HEK293 (cell line): ENCODE measurements at regions not wholly inside any gene's neighbourhood (a gene's known extent, or its start where the extent isn't known, plus 50 kb on each side); places are given as distances from the start of the nearest gene placed in this dataset.

Experiments used
- CTCF ChIP-seq: fragments of 450-650 bp; formaldehyde crosslinking; IDR thresholded peaks from 2 replicates; pipeline ENCODE4 v1.5.1; 2016; ENCODE audit warnings: missing biosample characterization, missing genetic modification characterization
- KLF10 ChIP-seq: fragments of 450-650 bp; IDR thresholded peaks from 2 replicates; pipeline ENCODE4 v1.5.1; 2018; ENCODE audit warnings: missing biosample characterization, mild to moderate bottlenecking, missing genetic modification characterization
- PRDM10 ChIP-seq: fragments of 450-650 bp; formaldehyde crosslinking; IDR thresholded peaks from 2 replicates; pipeline ENCODE4 v1.5.1; 2016; ENCODE audit warnings: missing biosample characterization, missing genetic modification characterization
- TCF7L2 ChIP-seq: IDR thresholded peaks from 2 replicates; pipeline ENCODE4 v1.6.1; 2011; ENCODE audit warnings: low read depth, mild to moderate bottlenecking, inconsistent platforms, low read length, moderate library complexity, borderline replicate concordance
- YY1 ChIP-seq: fragments of 450-650 bp; formaldehyde crosslinking; IDR thresholded peaks from 2 replicates; pipeline ENCODE4 v1.5.1; 2018; ENCODE audit warnings: missing biosample characterization, missing genetic modification characterization
- ZBTB21 ChIP-seq: fragments of 450-650 bp; formaldehyde crosslinking; IDR thresholded peaks from 2 replicates; pipeline ENCODE4 v1.5.1; 2017; ENCODE audit warnings: missing biosample characterization, missing genetic modification characterization
- ZFP41 ChIP-seq: fragments of 450-650 bp; formaldehyde crosslinking; IDR thresholded peaks from 2 replicates; pipeline ENCODE4 v1.5.1; 2016; ENCODE audit warnings: missing biosample characterization, missing genetic modification characterization, borderline replicate concordance
- ZNF112 ChIP-seq: fragments of 450-650 bp; formaldehyde crosslinking; IDR thresholded peaks from 2 replicates; pipeline ENCODE4 v1.5.0; 2017; ENCODE audit warnings: missing biosample characterization, missing genetic modification characterization
- ZNF114 ChIP-seq: fragments of 450-650 bp; formaldehyde crosslinking; IDR thresholded peaks from 2 replicates; pipeline ENCODE4 v1.5.0; 2017; ENCODE audit warnings: missing biosample characterization, missing genetic modification characterization
- ZNF133 ChIP-seq: fragments of 450-650 bp; formaldehyde crosslinking; IDR thresholded peaks from 2 replicates; pipeline ENCODE4 v1.5.1; 2016; ENCODE audit warnings: missing biosample characterization, missing genetic modification characterization
- ZNF488 ChIP-seq: fragments of 450-650 bp; formaldehyde crosslinking; IDR thresholded peaks from 2 replicates; pipeline ENCODE4 v1.5.1; 2016; ENCODE audit warnings: missing biosample characterization, missing genetic modification characterization
- ZNF776 ChIP-seq: fragments of 450-650 bp; formaldehyde crosslinking; IDR thresholded peaks from 2 replicates; pipeline ENCODE4 v1.5.0; 2017; ENCODE audit warnings: missing biosample characterization, missing genetic modification characterization, borderline replicate concordance
- ZSCAN16 ChIP-seq: fragments of 450-650 bp; formaldehyde crosslinking; IDR thresholded peaks from 2 replicates; pipeline ENCODE4 v1.5.1; 2016; ENCODE audit warnings: missing biosample characterization, missing genetic modification characterization

- TF ChIP-seq CTCF (tag by site-specific recombination), result no peak
- no peak for TF ChIP-seq KLF10 (tag by site-specific recombination)
- TF ChIP-seq ZNF776 (tag by site-specific recombination), result no peak
- TF ChIP-seq ZNF112 (tag by site-specific recombination), result no peak
- TF ChIP-seq TCF7L2, result no peak
- TF ChIP-seq ZBTB21 (tag by site-specific recombination), result no peak
- TF ChIP-seq ZNF114 (tag by site-specific recombination), result no peak
- no peak for TF ChIP-seq PRDM10 (tag by site-specific recombination)
- TF ChIP-seq ZFP41 (tag by site-specific recombination), result no peak
- TF ChIP-seq YY1, result no peak
- TF ChIP-seq ZSCAN16 (tag by site-specific recombination), result no peak
- TF ChIP-seq ZNF133 (tag by site-specific recombination), result no peak
- no peak for TF ChIP-seq ZNF488
These were observed 73.9 kb downstream of the FOXF2 start for GRCh38 chr6:1463275-1463674.
